Tibial nerve (tissue), 4 donors: ENCODE measurements at regions not wholly inside any gene's neighbourhood (a gene's known extent, or its start where the extent isn't known, plus 50 kb on each side); places are given as distances from the start of the nearest gene placed in this dataset.

Experiments
- DNase-seq, 2 donors: peaks; one replicate each; pipeline ENCODE4 v3.0.0-alpha.2; 2019; ENCODE audit warnings: low spot score in 2 of 2
- H3K27ac ChIP-seq, 4 donors: fragments of 200-600 bp; sonication (generic) in 3 of 4; one replicate each; pipeline ENCODE4 v1.5.1; 2017 to 2019; ENCODE audit warnings: mild to moderate bottlenecking in 1 of 4
- H3K27me3 ChIP-seq, 2 donors: fragments of 200-600 bp; sonication (generic) in 1 of 2; one replicate each; pipeline versions ENCODE4 v1.5.1 to v1.6.0; 2017 to 2019
- H3K36me3 ChIP-seq, 3 donors: fragments of 200-600 bp; sonication (generic); one replicate each; pipeline ENCODE4 v1.5.1; 2018 to 2019
- H3K4me1 ChIP-seq, 4 donors: fragments of 200-600 bp; sonication (generic) in 3 of 4; one replicate each; pipeline ENCODE4 v1.5.1; 2017 to 2019
- H3K4me3 ChIP-seq, 4 donors: fragments of 200-600 bp; sonication (generic) in 3 of 4; one replicate each; pipeline ENCODE4 v1.5.1; 2017 to 2019; ENCODE audit warnings: mild to moderate bottlenecking in 1 of 4, moderate library complexity in 1 of 4
- H3K9me3 ChIP-seq, 4 donors: fragments of 200-600 bp; sonication (generic) in 3 of 4; one replicate each; pipeline ENCODE4 v1.5.1; 2017 to 2019
- EP300 ChIP-seq, 2 donors: sonication (generic); formaldehyde crosslinking; IDR thresholded peaks; one replicate each; pipeline ENCODE4 v1.6.1; 2017; ENCODE audit warnings: antibody characterized with exemption in 2 of 2, mild to moderate bottlenecking in 1 of 2
- POLR2A ChIP-seq, 2 donors: fragments of 450-650 bp; IDR thresholded peaks; one replicate each; pipeline ENCODE4 v1.6.1; 2017; ENCODE audit warnings: antibody characterized with exemption in 2 of 2, mild to moderate bottlenecking in 2 of 2, moderate library complexity in 2 of 2
- WGBS, 2 donors: methylation state at CpG; one replicate each; pipeline ENCODE4 v1.1.5; 2018; 5-methylcytosine and 5-hydroxymethylcytosine counted together
- TF ChIP-seq, protein P1 (sequence below), 5 experiments: fragments of 200-600 bp in 3 of 5; fragments of 450-650 bp in 2 of 5; sonication (generic) in 3 of 5; IDR thresholded peaks; one replicate each; pipeline ENCODE4 v1.5.1; 2016 to 2019; ENCODE audit warnings: antibody characterized with exemption in 5 of 5, mild to moderate bottlenecking in 3 of 5, moderate library complexity in 2 of 5

DNA sequence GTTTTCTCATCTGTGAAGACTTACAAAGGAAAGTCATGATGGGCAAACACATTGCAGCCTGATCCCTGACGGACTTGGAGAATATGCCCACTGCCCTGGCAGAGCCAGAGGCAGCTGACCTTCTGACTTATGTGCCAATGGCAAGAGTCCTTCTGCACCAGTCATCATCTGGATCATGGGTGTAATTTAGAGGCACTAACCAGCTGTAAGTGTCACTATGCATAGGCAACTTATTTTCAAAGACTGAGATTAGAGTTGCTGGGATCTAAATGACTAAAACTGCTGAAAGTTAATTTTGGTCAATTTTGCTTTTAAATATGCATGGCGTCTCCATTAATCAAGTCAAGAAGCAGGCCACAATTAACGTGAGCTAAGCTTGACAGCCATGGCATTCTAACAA lies 261.2 kb downstream of the BCL11A start:
- no peak overlapping the region for H3K27ac ChIP-seq

DNA sequence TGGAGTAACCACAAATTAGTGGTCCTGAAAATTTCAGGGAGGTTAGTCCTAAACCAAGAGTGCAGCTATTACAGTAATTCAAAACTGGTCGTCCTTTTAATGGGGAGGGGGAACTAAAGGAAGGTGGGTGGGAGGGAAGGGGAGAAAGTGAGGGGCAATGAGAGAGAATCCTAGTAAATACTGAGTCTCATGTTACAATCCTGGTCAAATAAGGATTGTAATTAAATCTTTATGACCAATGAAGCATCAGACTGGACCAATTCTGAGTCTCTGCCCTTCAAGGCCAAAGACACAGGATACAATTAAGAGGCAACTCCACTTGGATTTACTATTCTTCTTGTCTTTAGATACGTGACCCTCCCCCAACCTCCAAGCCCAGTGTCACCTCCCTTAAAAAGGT lies 262.9 kb downstream of the BCL11A start:
- Histone ChIP-seq H3K36me3 (no peaks in the 10 kb centered on the region), H3K4me3 (no peak overlapping the region), H3K4me1 (peaks cover 0 to 6% (median 0%) of the 10 kb centered on the region in 4 donors), H3K9me3 (no peaks in the 10 kb centered on the region), H3K27ac (no peak overlapping the region), H3K27me3 (peaks cover 0 to 5% of the 10 kb centered on the region in 2 donors)
- no peak for DNase-seq
- no peak for TF ChIP-seq EP300 (IDR thresholded peaks at IDR 0.05)
- no peak for TF ChIP-seq POLR2A (IDR thresholded peaks at IDR 0.05)
- TF ChIP-seq, protein P1, sequence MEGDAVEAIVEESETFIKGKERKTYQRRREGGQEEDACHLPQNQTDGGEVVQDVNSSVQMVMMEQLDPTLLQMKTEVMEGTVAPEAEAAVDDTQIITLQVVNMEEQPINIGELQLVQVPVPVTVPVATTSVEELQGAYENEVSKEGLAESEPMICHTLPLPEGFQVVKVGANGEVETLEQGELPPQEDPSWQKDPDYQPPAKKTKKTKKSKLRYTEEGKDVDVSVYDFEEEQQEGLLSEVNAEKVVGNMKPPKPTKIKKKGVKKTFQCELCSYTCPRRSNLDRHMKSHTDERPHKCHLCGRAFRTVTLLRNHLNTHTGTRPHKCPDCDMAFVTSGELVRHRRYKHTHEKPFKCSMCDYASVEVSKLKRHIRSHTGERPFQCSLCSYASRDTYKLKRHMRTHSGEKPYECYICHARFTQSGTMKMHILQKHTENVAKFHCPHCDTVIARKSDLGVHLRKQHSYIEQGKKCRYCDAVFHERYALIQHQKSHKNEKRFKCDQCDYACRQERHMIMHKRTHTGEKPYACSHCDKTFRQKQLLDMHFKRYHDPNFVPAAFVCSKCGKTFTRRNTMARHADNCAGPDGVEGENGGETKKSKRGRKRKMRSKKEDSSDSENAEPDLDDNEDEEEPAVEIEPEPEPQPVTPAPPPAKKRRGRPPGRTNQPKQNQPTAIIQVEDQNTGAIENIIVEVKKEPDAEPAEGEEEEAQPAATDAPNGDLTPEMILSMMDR (IDR thresholded peaks at IDR 0.05) = no peak
- WGBS, 2 donors = 63 to 66% methylated on average over 2 of the region's 2 CpGs

More for the DNA sequence above, 261.2 kb downstream of the BCL11A start:
- no peak for TF ChIP-seq EP300 (IDR thresholded peaks at IDR 0.05)
- no peak for TF ChIP-seq POLR2A (IDR thresholded peaks at IDR 0.05)
- TF ChIP-seq, protein P1 (IDR thresholded peaks at IDR 0.05) = no peak
- DNase-seq = no peak
- no peak overlapping the region for H3K4me3 ChIP-seq
- WGBS, 2 donors = 80 to 88% methylated on average over 3 of the region's 3 CpGs
- no peaks in the 10 kb centered on the region for H3K36me3 ChIP-seq
- peaks cover 0 to 6% (median 0%) of the 10 kb centered on the region in 4 donors for H3K4me1 ChIP-seq
- peaks cover 0 to 6% of the 10 kb centered on the region in 2 donors for H3K27me3 ChIP-seq
- H3K9me3 ChIP-seq = no peaks in the 10 kb centered on the region

DNA sequence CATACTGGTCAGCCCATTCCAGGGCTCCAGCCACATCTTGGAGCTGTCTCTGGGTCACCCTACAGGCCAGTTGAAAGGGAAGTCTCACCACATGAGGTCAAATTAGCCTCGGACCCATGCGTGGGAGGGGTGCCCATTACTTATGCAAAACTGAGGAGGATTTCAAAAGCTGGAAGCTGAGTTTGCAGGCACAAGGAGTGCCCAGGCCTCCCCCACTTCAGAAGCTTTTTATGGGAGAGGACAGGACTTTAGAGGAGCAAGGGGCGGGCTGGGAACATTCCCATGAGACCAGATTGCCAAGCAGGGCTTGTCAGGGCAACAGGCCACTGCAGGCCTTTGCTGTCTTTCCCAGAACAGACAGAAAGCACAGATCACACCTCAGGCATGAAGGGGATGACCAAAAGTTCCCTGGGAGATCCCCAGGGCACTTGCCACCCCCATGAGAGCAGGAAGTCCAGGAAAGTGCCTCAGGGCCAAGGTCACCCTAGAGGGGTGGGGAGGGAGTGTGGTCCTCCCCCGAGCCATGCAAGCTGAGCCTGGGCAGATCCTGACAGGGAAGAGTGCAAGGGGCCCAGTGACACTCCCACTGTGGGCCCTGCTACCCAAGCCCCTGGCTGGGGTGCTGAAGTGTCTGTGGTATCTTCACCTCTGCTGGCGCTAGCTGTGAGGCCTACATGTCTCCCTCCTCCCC lies 267.7 kb downstream of the BCL11A start:
- H3K27me3 ChIP-seq = peaks cover 0 to 5% of the 10 kb centered on the region in 2 donors
- H3K9me3 ChIP-seq = no peaks in the 10 kb centered on the region
- 59 to 63% methylated on average over 5 of the region's 5 CpGs for WGBS, 2 donors
- H3K27ac ChIP-seq = no peak overlapping the region
- TF ChIP-seq POLR2A (IDR thresholded peaks at IDR 0.05) (no peak), EP300 (IDR thresholded peaks at IDR 0.05) (no peak)
- TF ChIP-seq, protein P1 (IDR thresholded peaks at IDR 0.05) = no peak
- H3K4me1 ChIP-seq = no peaks in the 10 kb centered on the region
- no peak for DNase-seq
- H3K36me3 ChIP-seq = no peaks in the 10 kb centered on the region
- no peak overlapping the region for H3K4me3 ChIP-seq

DNA sequence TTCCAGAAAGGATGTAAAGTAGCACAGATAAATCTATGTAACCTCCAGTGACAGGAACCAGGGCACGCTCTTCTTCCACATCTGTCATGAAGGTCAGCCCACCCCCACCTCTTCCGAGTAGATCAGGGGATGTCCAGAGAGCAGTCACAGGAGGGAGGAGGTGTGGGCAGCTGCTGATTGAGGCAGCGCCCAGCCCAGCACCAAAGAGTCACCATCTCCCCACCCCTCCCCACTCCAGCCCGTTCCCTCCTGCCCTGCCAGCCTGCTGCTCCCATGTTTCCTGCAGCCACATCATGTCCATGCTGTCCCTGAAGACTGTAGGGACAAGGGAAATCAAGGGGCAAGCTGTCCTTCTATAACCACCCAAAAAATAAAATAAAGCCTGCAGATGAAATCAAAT lies 269.8 kb downstream of the BCL11A start:
- Histone ChIP-seq H3K4me3 (no peak overlapping the region), H3K9me3 (no peaks in the 10 kb centered on the region), H3K27me3 (no peaks in the 10 kb centered on the region), H3K4me1 (no peaks in the 10 kb centered on the region), H3K36me3 (no peaks in the 10 kb centered on the region), H3K27ac (no peak overlapping the region)
- TF ChIP-seq, protein P1 (IDR thresholded peaks at IDR 0.05) = no peak
- no peak for TF ChIP-seq POLR2A (IDR thresholded peaks at IDR 0.05)
- no peak for TF ChIP-seq EP300 (IDR thresholded peaks at IDR 0.05)
- 57 to 72% methylated on average over 4 of the region's 4 CpGs for WGBS, 2 donors
- no peak for DNase-seq

DNA sequence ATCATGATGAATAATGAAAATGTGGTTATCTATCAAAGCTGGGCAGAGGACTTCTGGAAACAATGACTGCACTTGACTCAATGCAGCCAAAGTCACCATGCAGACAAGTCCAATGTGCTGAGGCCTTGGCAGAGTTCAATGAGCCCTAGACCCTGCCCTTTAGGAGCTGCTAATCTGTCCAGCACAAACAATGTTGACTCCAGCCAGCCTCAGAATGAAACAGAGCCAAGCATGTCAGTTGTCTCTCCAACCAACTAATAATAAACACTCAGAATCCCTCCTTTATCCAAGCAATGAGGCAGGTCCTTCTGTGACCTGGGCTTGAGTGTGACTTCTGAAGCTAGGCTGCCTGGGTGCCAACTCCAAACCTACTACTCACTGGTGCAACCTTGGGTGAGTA lies 270.6 kb downstream of the BCL11A start:
- TF ChIP-seq EP300 (IDR thresholded peaks at IDR 0.05) = no peak
- TF ChIP-seq, protein P1 (IDR thresholded peaks at IDR 0.05) = no peak
- no peak for TF ChIP-seq POLR2A (IDR thresholded peaks at IDR 0.05)

More for the DNA sequence above, 270.6 kb downstream of the BCL11A start:
- H3K9me3 ChIP-seq = no peaks in the 10 kb centered on the region
- no peaks in the 10 kb centered on the region for H3K27me3 ChIP-seq
- H3K4me1 ChIP-seq = no peaks in the 10 kb centered on the region
- H3K36me3 ChIP-seq = no peaks in the 10 kb centered on the region
- no peak overlapping the region for H3K27ac ChIP-seq
- no peak overlapping the region for H3K4me3 ChIP-seq
- no peak for DNase-seq
